ENCODE measurements at regions not wholly inside any gene's neighbourhood (a gene's known extent, or its start where the extent isn't known, plus 50 kb on each side); places are given as distances from the start of the nearest gene placed in this dataset.

DNA sequence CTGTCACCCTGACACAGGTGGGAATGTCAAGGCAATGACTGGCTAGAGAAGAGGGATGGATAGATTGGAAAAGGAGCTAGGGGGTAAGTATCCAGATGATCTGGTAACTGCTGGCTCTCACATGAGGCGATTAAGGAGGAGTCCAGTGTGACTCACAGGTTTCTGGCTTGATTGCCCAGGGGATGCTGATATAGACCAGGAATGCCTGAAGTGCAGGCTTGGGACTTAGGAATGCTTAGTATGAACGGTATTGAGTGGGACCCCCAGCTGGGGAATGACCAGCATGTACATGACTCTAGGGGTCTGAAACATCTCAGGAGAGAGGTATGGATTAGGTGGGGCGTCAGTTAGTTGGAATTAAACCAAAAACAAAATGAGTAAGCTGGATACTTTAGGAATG lies 65.8 kb upstream of the PRPS1 start:
- no peak for TF ChIP-seq CHD1 (IDR thresholded peaks at IDR 0.05; ENCODE audit: low read depth, low read length)
- TF ChIP-seq BRCA1 (IDR thresholded peaks at IDR 0.05; ENCODE audit: low read depth, low read length): no peak

Data from H1 (cell line).